NCI-H2171 (cell line): ENCODE measurements at regions not wholly inside any gene's neighbourhood (a gene's known extent, or its start where the extent isn't known, plus 50 kb on each side); places are given as distances from the start of the nearest gene placed in this dataset.
"Not testable (repeated sequence)": the region's sequence is repeated elsewhere in the genome, so short reads cannot be mapped to it uniquely, and the experiment has no call there.

Experiments used
- DNase-seq: peaks from one replicate; lab custom pipeline; 2025; lab: John Stamatoyannopoulos, UW

- no peak for DNase-seq
These were observed 360.4 kb upstream of the AGA start for GRCh38 chr4:177802661-177803060.

DNA sequence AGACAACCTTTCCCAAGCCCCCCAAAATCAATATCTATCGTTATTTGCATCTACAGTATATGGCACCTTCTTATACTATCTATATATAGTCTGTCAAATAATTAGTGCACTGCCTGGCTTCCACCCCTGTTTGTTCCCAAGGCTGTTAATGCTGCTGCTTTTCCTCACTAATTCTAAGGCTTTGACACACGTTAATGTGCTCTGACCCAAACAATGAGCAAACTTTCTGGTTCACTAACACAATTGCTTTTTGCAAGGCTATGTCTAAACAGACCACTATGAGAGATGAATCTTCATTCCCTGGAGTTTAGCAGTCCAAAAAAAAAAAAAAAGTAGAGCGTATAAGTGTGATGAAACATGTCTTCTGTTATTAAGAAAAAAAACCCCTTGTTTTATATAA is 360.9 kb upstream of the AGA start:
- DNase-seq, result no peak

- no peak for DNase-seq
These were observed 367.6 kb upstream of the AGA start for GRCh38 chr4:177809791-177810190.

DNA sequence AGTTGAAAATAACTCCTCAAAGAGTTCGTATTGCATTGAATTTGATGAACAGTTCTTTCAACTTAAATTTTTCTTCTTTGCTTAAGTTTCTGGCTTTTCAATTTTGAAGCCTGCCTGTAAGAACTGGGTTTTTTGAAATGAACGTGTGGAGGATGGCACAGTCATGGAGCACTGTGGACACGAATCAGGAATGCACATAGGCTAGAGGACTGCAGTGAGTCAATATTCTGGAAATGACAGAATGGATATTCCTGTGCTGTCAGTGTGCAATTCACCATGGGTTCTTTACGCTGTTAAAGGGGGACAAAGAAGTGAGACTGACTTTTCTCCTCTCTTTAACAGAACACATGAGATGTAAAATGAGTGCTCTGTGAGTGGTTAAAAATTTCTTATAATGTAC is 368.0 kb upstream of the AGA start:
- no peak for DNase-seq

- not testable (repeated sequence) for DNase-seq
These were observed 376.2 kb upstream of the AGA start for GRCh38 chr4:177818392-177818791.

DNA sequence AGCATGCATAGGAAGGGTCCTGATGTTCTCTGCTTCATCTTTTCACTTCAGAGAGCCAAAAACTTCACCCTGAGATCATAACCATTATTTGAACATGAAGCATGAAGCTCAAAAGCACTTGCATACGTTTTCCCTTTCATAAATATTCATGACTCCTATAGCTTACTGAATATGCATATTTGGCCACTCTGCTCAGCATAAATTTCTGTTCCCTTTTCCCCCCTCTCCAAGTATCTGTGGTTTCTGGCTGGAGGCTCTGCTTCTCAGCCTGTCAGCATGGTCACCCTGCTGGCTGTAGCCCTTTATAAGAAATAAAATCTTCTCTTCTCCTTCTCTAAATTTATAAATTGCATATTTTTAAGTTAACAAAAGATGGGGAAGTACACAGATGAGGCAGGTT is 384.7 kb upstream of the AGA start:
- no peak for DNase-seq

DNA sequence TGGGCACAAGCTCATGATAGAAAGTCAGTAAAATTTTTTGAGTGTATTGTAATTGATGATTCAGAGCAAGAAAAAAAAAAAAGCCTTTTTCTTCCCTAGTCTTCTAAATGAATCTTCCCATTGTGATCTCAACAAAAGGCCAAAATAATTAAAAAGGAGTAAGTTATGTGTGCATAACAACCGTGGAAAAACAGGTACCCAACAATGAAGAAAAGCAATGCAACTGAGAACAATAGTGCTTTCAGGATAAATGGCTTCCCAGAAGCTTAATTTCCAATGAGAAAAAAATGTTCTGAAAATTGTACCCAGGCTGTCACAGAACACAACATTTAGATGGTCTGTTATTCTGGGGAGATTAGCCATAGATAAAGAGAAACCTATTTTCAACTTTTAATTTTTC is 399.0 kb upstream of the AGA start:
- DNase-seq, result no peak

DNA sequence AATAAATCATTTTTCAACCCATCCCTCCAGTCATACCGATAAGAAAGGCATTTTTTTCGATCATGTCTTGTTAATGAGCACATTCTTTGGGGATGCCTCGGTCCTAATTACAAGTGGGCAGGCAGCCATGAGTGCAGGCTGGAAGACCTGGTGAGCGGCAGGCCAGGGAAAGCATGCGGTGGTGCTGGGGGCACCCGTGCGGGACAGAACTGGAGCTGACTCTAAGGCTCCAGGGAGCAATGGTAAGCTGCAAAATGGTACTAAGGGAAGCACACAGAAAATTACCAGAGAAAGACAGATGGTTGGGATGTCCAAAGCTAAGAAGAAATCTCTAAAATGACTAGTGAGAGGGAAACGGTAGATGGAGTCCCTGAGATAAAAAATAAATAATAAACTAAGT is 411.0 kb upstream of the AGA start:
- DNase-seq, result no peak

GRCh38 chr4:177855507-177856197 is 413.4 kb upstream of the AGA start:
- no peak for DNase-seq

DNA sequence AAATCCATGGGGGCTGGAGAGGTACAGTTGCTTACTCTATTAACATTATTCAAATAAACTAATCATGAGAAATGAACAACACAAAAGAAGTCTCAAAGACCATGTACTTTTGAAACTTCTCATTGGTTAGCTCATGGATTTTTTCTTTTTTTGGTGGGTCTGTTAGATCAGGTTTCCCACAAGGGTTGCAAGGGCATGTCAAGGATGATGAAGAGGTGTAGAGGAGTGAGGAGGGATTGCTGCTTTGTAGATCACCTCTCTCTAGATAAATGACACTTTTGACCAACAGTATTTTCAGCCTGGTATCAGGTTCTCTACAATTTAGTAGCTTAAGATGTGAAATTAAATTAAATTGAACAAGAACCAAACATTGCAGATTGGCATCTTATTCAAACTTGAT is 417.9 kb upstream of the AGA start:
- no peak for DNase-seq

GRCh38 chr4:177861551-177862094 is 419.4 kb upstream of the AGA start:
- DNase-seq, result no peak

GRCh38 chr4:177862541-177863176 is 420.4 kb upstream of the AGA start:
- no peak for DNase-seq

GRCh38 chr4:177879851-177880250 is 437.6 kb upstream of the AGA start:
- DNase-seq, result no peak

DNA sequence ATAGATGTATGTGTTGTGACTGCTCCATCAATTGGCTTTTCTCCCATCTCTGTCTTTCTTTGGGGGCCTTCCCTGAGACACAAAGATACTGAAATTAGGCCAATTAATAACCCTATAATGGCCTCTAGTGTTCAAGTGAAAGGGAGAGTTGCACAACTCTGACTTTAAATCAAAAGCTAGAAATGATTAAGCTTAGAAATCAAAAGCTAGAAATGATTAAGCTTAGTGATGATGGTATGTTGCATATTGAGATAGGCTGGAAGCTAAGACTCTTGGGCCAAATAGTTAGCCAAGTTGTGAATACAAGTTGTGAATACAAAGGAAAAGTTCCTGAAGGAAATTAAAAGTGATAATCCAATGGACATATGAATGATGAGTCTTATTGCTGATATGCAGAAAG is 452.9 kb upstream of the AGA start:
- DNase-seq, result no peak

GRCh38 chr4:177901786-177902185 is 459.5 kb upstream of the AGA start:
- DNase-seq, result no peak

- DNase-seq, result no peak
These were observed 460.1 kb upstream of the AGA start for GRCh38 chr4:177902386-177902785.

DNA sequence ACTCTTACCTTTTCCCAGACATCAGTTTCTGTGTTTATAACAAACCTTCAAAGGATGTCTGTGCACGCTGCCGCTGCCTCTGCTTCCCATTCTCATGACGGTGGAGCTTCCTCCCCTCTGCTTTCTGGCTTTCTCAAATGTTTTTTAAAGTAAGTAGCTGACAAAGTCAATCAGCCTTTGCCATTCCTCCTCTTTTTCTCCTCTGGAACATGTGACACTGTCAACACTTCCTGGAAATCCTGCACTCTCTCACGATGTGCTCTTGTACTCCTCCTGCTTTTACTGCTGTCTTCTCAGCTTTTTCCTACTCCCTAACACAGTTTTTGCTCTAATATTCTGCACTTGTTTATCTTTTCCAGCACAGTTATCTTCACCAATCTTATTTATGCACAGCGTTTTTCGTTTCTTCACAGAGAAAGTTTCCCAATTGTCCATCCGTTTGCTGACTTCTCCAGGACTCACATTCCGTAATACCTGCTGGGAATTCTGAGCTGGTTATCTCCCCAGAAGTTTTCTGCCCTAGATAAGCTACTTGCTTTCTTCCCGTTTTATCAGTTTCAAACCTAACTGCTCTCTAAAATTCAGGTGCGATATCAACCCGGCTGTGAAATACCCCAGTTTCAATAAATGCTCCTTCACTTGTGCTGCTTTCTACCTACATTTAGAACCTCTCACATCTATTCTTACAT is 465.6 kb upstream of the AGA start:
- DNase-seq, result no peak

GRCh38 chr4:177921715-177922114 is 479.5 kb upstream of the AGA start:
- DNase-seq, result no peak

GRCh38 chr4:177923888-177924287 is 481.7 kb upstream of the AGA start:
- DNase-seq, result no peak

- DNase-seq, result no peak
These were observed 494.8 kb upstream of the AGA start for GRCh38 chr4:177937041-177937440.

- DNase-seq, result no peak
These were observed 496.0 kb upstream of the AGA start for GRCh38 chr4:177938226-177938625.

- DNase-seq, result no peak
These were observed 503.0 kb upstream of the AGA start for GRCh38 chr4:177945268-177945667.

DNA sequence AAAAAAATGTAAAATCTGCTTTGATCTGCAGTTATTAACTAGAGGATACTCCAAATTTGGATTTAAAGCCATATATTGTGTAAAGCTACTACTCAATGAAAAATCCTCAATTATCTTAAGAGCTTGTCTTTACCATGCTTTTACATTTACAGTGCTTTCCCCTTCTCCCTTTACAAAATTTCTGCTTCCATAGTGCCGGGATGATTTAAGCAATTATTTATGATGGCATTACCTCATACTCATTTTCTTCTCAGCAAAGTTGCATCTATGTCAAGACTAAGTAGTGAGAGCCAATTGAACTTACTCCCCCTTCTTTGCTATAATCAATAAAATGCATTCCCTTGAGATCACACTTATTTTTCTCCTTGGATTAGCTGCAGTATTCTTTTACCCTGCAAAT is 505.4 kb upstream of the AGA start:
- DNase-seq, result no peak
